DOHH2 (cell line): ENCODE measurements at regions not wholly inside any gene's neighbourhood (a gene's known extent, or its start where the extent isn't known, plus 50 kb on each side); places are given as distances from the start of the nearest gene placed in this dataset.

Experiments
- EZH2phosphoT487 ChIP-seq: fragments of 200-600 bp; sonication (generic); IDR thresholded peaks from 2 replicates; pipeline ENCODE4 v1.6.1; 2017; ENCODE audit warnings: borderline replicate concordance, mild to moderate bottlenecking, antibody characterized with exemption, low read length, moderate library complexity, mixed read lengths
- TF ChIP-seq, protein P1 (sequence below): fragments of 200-600 bp; sonication (generic); IDR thresholded peaks from one replicate; pipeline ENCODE4 v1.5.1; 2014; ENCODE audit warnings: antibody characterized with exemption, mild to moderate bottlenecking, low read depth, low read length; ENCODE audit not compliant: poor library complexity, severe bottlenecking

DNA sequence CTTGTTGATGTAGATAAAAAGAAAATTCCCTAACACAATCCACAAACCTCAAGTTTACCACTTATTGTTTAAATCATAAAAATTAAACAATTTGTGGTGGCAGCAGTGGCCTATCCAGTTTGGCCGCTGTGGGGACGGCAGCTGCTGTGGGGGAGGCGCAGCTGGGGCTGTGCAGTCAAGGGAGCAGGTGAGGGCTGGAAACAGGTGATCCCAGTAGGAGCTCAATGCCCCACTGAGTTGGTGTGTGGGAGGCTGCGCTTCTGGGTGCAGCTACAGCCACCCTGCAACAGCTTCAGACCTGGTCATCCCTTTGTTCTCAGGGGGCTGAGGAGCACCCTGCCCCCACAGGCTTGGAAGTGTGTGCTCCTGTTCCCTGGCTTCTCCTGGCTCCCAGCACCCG, 266.0 kb upstream of the FSIP2 start:
- TF ChIP-seq, protein P1, sequence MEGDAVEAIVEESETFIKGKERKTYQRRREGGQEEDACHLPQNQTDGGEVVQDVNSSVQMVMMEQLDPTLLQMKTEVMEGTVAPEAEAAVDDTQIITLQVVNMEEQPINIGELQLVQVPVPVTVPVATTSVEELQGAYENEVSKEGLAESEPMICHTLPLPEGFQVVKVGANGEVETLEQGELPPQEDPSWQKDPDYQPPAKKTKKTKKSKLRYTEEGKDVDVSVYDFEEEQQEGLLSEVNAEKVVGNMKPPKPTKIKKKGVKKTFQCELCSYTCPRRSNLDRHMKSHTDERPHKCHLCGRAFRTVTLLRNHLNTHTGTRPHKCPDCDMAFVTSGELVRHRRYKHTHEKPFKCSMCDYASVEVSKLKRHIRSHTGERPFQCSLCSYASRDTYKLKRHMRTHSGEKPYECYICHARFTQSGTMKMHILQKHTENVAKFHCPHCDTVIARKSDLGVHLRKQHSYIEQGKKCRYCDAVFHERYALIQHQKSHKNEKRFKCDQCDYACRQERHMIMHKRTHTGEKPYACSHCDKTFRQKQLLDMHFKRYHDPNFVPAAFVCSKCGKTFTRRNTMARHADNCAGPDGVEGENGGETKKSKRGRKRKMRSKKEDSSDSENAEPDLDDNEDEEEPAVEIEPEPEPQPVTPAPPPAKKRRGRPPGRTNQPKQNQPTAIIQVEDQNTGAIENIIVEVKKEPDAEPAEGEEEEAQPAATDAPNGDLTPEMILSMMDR, result no peak
- TF ChIP-seq EZH2phosphoT487, result no peak
